ENCODE measurements at regions not wholly inside any gene's neighbourhood (a gene's known extent, or its start where the extent isn't known, plus 50 kb on each side); places are given as distances from the start of the nearest gene placed in this dataset.

DNA sequence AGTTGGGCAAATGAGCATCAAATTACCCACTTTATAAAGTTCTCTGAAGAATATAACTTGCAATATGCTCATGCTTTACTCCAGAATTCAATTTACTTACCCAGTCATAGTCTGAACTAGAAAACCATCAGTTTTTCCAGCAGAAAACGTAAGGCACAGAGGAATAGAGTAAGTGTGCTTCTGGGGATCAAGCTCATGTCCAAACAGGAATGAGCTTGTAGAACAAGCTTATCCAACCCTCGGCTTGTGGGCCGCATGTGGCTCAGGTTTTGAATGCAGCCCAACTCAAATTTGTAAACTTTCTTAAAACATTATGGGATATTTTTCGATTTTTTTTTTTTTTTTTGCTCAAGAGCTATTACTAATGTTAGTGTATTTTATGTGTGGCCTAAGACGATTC, 308.5 kb upstream of the KLF12 start:
- no peak for DNase-seq

DNA sequence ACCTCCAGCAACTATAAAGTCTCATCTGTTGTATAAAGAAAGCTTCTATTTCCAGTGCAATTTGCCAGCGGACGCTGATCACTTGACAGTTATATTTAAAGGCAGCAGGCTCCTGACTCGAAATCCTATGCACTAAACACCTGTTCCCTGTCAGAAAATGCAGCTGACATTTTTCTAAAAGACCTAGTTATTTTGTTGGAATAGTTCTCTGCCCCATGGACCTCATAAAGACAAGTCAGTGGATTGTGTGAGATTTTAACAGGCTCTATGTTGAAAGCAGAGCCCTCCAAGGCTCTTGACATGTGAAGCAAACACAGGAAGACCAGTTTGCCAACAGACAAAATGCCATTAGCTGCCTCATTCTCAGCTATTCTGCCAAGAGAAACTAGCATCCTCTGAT, 304.7 kb upstream of the KLF12 start:
- DNase-seq, result peak in 1 of 58 donors; percentile 8

DNA sequence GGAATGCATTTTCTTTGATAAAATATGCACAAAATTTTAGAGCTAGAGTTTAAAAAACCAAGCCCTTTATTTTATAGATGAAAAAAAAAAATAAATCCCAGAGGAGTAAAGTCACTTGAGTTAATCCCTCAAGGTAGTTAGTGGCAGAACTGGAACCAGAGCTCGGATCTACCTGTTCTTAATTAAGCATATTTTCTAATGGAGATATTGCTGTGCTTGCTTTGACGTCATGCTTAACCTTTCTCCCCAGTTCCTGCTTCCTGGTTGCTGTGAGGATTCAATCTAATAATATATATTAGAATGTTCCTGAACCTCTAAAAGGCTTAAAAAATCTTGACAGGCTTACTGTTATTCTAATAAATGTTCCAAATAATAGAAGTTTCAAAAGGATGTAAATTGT, 300.6 kb upstream of the KLF12 start:
- no peak for DNase-seq

DNA sequence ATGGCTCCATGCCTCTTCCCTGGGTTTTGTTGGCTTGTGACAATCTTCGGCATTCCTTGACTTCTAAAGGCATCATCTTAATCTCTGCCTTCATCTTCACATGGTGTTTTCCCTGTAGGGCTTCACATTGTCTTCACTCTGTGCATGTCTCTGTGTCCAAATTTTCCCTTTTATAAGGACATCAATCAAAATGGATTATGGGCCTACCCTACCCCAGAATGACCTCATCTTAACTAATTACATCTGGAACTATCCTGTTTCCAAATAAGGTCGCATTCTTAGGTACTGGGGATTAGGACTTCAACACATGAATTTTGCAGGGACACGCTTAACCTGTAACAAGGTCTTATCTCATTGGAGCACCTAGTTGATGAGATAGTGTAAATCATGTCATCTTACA, 290.3 kb upstream of the KLF12 start:
- no peak for DNase-seq

DNA sequence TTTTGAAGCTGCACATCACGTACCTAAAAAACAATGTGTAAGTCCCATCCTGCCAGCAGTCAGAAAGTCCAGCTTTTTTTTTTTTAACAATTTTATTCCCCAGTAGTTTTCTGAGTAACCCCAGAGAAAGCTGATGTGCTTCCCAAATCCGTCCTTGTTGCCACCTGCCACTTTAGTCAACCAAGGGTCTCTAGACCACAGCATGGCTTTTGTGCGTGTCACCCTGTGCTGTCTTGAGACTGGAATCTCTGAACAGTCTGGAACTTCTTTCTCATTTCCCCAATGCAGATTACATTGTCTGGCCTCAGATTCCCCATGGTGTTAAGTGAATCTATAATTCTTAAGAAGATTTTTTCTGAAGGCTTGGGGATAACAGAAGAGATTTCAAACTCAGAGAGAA, 289.2 kb upstream of the KLF12 start:
- DNase-seq, result no peak

DNA sequence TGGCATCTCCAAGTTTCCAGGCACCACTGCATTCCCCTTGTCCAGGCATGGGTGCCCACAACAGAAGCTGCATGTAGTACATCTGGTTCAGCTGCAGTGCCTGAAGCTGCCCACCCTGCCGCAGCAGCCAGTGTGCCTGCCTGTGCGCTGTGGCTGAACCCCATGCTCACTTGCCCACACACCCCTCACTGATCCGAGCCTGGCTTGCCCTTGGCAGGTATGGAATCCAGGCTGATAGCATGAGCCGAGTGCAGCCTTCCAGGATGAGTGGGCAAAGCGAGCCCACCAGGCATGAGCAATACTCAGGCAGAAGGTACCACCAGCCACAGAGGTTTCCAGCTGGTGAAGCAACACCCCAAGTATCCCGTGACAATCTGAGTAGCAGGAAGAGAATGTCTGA, 280.3 kb upstream of the KLF12 start:
- DNase-seq, result no peak

DNA sequence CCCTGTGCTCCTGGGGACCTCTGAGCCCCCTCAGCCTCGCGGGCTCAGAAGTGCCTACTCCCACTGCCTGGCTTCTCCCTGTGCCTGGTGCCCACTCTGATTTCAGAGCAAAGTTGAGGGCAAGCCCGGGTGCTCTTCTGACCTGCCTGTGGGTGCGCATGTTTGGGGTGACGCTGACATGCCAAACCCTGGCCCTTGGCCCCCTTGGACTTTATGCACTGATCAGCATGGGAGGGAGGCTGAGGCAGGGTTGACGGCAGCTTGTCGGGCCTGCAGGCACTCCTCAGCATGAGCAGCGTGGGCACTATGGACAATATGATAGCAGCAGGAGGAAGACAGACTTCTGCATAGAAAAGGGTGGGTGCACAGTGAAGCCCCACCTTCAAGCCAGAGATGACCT, 279.3 kb upstream of the KLF12 start:
- DNase-seq, result peak in 1 of 58 donors; percentile 2

DNA sequence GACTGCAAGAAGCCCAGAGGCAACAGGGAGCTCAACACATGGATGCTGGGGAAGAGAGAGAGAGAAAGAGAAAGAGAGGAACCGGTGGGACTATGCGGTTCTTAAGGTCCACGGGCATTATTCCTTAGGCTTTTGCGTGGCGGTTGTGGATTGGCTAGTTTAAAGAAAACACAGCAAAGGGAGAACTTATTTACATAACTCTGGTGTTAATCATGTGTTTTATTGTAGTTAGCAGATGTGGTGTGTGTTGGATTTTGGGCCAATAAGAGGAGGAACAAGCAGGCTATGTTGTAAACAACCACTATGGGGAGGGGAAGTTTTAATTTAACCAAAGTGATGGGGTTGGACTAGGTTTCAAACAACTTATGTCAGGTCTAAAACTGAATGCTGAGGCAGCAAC, 275.3 kb upstream of the KLF12 start:
- DNase-seq, result no peak

DNA sequence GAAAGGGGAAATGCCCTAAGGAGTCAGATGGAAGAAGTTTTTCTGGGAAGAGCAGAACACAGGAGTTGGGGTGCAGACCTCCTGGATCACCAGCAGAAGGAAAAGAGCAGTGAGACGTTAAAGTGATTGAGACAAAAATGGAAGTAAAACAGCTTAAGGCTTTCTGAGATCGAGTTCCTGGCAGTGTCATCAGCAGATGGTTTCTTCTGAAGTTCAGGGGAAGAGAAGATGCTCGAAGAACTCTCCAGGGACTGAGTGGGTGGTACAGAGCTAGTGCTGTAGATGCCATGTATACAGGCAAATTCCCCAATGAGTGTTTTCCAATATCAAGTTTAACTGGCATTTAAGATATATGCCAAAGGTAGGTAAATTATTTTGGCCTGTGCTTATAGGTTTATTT, 272.2 kb upstream of the KLF12 start:
- no peak for DNase-seq

DNA sequence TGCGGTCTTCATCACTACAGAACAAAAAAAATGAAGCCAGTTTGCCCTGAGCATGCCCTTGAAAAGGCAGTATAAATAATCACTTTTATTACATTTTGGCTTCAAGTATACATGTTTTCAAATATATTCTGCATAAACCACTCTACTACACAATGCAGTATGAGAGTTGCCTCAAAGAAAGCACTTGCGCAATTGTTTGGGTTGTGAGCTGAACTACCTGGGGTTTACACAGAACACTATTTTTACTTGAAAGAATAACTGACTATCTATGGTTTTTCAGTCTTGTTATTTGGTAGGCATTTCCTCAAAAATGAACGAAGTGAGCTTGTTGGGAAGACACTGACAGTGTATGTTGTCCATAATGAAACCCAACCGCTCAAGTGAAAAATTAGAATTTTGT, 264.4 kb upstream of the KLF12 start:
- DNase-seq, result no peak

DNA sequence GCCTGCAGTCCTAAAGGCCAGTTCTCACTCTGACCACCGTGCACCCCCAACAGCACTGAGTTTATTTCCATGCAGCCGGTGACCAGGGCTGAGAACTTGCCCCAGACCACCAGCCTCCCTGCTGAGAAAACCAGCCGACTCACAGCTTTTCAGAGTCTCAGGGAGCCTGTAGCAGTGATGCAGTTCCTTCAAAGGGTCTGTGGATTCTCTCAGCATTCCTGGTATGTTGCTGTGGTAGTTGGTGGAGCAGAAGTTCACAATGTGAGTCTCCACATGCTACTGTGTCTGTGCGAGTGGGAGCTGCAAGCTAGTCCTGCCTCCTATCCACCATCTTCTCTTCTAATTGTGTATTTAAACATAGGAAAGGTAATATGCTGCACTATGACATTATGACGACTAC, 254.9 kb upstream of the KLF12 start:
- DNase-seq, result no peak

DNA sequence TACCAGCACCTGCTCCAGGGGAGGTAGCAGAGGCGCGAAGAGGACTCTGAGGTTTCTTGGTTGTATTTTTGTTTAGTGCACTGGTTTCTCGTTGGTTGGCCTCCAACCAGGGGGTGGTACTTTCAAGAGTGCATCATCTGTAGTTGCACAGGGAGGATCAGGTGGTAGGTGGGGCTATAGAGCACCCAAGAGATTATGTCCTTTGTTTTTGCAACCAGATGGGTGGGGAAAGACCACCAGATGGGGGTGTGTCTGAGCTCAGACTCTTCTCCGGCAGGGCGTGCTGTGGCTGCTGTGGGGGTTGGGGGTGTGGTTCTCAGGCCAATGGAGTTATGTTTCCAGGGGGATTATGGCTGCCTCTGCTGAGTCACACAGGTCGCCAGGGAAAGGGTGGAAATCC, 254.4 kb upstream of the KLF12 start:
- DNase-seq, result no peak

DNA sequence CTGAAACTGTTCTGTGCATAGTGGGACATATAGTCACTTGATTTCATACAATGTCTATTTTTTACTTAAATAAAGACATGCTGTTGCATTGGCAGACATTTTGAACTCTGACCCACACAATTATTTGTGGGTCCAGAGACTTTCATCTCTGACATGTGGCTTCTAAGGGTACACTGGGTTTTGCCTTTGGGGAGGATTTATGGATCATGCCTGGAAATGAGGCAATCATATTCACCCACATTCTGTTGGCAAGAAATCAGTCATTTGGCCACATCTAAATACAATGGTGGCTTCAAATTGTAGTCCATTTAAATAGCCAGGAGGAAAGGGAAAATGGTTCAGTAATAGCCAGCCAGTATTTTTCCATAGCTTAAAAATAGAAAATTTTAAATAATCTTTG, 238.3 kb upstream of the KLF12 start:
- no peak for DNase-seq

DNA sequence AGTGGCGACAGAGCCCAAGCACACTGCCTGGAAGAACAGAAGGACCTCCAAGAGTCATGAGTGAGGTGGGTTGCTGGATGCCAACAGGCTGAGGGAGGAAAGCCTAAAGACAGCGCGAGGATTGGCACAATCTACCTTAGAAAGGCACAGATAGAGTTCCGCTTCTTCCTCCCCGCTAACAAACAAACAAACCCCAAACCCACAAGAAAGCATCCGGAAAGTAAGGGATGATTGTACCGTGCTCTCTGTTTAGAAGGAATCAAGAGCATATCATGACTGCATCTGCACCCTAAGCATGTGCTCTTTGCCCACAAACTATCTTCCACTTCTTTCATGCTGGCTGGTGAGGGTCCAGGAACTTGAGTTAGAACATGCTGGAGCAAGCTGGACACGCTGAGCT, 233.0 kb upstream of the KLF12 start:
- no peak for DNase-seq

DNA sequence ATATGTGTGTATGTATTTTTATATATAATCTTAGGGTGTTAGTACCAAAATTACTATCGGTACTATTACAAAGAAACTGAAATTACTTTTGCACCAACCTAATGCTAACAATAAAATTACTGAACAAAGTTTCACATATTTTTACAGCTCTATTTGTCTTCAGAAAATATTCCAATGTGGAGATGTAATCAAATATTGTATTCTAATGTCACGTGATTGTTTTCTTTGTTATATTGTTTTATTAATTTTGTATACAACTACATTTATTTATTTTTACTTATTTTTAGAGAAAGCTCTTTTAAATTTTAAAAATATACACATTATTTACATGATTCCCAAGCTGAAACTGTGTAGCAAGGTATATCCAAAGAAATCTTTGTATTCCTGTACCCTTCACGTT, 227.1 kb upstream of the KLF12 start:
- no peak for DNase-seq

DNA sequence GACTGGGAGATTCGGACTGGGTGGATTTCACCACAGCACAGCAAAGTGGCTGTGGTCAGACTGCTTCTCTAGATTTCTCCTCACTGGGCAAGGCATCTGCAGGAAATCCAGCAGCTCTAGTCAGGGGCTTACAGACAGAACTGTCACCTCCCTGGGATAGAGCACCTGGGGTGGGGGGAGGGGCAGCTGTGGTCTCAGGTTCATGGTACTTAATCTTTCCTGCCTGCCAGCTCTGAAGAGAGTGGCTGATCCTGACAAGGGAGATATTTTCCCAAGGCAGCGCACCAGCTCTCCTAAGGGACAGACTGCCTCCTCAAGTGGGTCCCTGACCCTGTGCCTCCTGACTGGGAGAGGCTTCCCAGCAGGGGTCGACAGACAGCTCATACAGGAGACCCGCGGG, 212.8 kb upstream of the KLF12 start:
- no peak for DNase-seq

DNA sequence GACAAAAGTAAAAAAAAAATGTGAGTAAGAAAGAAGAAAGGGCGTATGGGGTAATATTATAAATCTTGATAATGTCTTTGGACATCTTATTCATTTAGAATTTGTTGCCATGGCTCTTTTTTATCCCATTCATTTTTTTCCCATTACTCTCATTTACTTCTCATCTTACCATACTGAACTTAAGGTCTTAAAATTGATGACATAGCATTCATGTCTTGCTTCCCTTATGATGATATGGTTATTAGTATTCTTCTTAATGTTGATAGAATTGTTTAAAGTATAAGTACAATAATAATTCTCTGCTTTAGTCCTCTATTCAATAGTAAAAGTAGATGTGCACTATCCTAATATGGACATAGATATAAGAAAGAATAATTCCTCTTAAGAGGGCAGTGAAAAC, 204.1 kb upstream of the KLF12 start:
- no peak for DNase-seq

DNA sequence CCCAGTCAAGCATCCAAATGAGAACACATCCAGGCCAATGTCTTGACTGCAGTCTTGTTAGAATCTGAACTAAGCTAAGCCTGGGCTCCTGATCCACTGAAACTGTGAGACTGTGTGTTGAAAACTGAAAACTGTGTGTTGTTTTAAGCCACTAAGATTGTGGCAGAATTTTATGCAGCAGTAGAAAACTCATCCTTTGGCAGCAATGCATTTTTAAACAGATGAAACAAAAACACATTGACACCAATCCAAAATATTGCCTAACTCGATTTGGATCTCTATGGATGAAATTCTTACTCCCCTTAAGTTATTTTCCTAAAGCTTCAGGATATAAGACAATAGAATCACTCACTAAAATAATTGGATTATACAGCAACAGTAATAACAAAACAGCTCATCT, 202.3 kb upstream of the KLF12 start:
- no peak for DNase-seq

DNA sequence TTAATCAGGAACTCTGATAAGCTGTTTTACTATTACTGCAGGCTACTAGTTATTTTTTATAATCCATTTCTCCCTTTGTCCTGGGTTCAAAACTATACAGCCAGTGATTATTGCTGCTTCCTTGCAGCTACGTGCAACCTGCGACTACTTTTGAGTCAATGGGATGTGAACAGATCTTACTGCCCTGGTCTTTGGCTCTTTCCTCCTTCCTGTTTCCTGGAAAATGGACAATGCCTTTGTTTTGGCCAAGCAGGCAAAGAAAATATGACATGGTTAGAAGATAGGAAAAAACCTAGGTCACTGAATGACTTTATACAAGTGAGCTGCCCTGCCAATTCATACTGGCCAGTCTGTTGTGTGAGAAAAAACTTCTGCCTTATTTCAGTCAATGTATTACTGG, 201.2 kb upstream of the KLF12 start:
- no peak for DNase-seq

DNA sequence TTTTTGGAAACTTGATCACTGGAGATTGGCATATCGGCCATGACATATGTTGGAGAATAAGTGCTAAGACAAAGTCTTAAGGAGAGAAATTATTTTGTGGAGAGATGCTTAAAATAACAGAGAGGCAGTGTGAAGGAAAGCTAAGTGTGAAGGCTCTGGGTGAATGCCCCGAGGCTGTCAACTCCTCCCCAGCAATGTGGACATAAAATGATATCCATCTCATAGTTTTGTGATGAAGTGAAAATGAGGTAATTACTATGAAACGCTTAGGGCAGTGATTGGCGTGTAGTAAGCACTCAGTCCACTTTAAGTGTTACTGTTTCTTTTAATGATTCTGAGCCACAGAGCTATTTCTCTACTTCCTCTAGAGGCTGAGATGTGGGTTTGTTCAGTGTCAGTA, 195.8 kb upstream of the KLF12 start:
- DNase-seq, result no peak

DNA sequence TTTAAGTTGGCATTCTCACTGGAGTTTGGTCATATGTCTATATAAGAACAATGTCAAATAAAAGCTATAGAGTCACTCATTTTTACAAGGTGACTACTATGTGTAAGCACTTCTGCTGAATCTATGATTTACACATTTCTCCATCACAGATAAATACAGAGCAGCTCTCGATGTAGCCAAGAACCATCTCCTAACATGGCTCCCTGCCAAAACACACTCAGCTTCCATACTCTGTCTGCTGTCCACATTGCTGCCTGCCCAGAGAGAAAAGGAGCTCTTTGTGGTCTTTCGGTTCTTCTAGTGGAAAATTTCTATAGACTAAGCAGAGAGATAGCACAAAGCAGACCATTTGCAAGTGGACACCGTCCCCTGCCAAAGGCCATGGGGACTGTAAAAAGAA, 190.9 kb upstream of the KLF12 start:
- peak in 17 of 58 donors; percentile 1 to 51 (median 13) for DNase-seq

DNA sequence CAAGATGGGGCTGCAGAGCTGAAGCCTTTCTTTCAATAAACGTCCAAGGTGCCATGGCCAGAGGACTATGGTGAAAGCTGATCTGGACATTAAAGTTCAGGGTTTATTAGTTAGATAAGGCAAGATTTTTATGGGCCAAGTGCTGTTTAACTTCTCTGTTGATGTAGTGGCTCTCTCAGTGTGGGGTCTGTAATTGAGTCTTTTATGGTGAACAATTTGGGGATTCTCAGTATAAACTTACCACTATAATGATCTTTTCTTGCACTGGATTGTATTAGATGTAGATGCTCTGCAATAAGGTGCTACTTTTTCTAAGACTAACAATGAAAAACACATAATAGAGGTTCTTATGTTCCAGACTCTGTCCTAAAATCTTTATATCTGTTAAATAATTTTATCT, 190.1 kb upstream of the KLF12 start:
- DNase-seq, result no peak

DNA sequence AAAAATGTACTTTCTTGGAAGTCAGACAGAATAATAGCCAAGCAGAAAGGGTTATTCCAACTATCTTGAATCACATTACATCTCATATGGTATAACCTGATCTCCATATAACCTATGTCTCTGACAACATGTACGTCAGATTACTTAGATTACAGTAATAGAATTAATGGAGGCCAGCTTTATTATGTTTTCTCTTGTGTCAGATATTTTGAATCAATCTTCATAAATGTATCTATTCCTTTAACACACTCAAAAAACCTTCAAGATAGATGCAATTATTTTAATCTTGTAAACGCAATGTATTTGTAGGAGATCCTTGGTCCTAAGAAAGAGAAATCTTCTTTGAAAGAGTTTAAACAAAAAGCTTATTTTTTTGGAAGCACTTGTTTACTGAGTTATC, 188.4 kb upstream of the KLF12 start:
- DNase-seq, result no peak

DNA sequence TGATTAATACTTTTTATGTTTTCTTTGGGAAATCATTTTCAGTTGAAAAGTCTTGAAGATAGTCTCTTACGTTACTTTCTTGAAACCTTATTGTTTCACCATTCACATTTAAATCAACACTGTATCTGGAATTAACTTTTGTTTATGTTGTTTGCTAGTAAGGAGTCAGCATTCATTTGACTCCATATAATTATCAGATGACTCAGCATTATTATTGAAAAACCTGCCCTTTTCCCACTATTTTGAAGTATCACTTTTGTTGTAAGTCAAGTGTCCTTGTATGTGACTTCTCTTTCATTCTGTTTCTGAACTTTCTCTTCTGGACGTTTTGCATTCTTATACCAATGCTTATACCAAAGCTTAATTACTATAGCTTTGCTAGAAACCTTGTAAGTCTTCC, 186.1 kb upstream of the KLF12 start:
- no peak for DNase-seq

DNA sequence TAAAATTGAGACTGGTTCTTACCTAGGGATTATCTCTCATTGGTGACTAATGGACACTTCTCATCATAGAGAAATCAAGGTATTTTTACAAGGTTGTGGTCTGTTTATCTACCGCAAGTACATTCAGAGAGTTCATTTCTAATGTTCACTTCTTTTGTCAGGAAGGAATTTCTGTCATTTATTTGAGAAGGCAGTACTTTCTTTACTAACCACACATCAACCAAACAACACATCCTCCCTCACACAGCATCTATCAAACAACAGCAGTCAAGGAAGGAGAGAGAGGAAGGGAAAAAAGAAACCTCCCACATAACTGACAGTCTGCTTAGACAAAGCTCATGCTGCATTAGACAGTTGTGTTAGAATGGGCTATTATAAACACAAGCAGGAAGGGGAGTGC, 182.3 kb upstream of the KLF12 start:
- no peak for DNase-seq
